ENCODE measurements at regions not wholly inside any gene's neighbourhood (a gene's known extent, or its start where the extent isn't known, plus 50 kb on each side); places are given as distances from the start of the nearest gene placed in this dataset.

DNA sequence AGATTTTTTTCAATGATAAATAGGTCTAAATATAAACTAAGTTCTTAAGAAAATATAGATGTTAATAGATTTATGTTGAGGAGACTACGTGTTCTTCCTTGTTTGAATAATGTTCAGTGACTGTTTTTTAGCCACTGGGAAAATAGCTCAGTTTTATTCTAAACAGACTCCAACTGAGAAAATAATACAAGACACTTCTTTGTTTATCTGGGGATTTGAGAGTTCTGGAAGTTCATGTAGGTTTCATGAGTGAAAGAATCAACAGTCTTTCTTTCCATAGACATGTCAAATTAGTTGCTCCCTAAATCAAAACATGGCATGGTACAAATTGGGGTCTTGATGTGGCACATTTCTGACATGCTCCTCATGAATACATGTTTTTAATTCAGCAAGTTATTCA is 177.7 kb downstream of the MREG start:
- H3K4me2 ChIP-seq (ENCODE audit: low read depth, low read length), result no peak overlapping the region
- no peaks in the 10 kb centered on the region for H3K79me2 ChIP-seq (ENCODE audit: insufficient read depth, low read length)
- H2AFZ ChIP-seq (ENCODE audit: low read length), result peak overlapping the region; percentile 20
- ATAC-seq (no peak), DNase-seq (ENCODE audit: low spot score) (no peak), FAIRE-seq (no peak)
- CTCF ChIA-PET (ENCODE audit: low intra/inter-chr PET ratio, low total read pairs), result no interaction called here
- H3K27ac ChIP-seq (ENCODE audit: extremely low read length, insufficient read depth, low read length), result peak overlapping the region; percentile 17
- H3K9me3 ChIP-seq (ENCODE audit: low read length), result no peaks in the 10 kb centered on the region
- POLR2A ChIA-PET, result interaction anchor here (1.6 kb wide), 1 partner anchor 154 kb away, joined by 3 read pairs; no protein-coding TSS in a partner anchor
- no peak overlapping the region for H3K4me3 ChIP-seq (replicated peaks in 1 of 3; ENCODE audit: insufficient read depth in 1 of 3, low read depth in 2 of 3, low read length in 3 of 3)
- peaks cover 81% of the 10 kb centered on the region for H3K4me1 ChIP-seq (ENCODE audit: insufficient read depth, low read length)
- H3K36me3 ChIP-seq (replicated peaks in 1 of 2; ENCODE audit: control insufficient read depth in 1 of 2, insufficient read depth in 2 of 2, low read length in 2 of 2), result no peaks in the 10 kb centered on the region
- no TSS peak for BruUV-seq (replicated peaks)
- 92% methylated on average over 1 of the region's 1 CpG for WGBS (ENCODE audit: low lambda C conversion rate)
- in situ Hi-C loops (cut with HindIII; ENCODE audit: extremely low pct_ligation_motif_present, low pct_unique_long_range_greater_than_20kb) (no loop called here), intact Hi-C loops (cut with micrococcal nuclease; ENCODE audit: unreplicated experiment) (no loop called here)
- H3K27me3 ChIP-seq (ENCODE audit: control insufficient read depth in 1 of 2, insufficient read depth in 2 of 2, low read length in 2 of 2), result no peaks in the 10 kb centered on the region
- H4K20me1 ChIP-seq (ENCODE audit: insufficient read depth, low read length), result no peaks in the 10 kb centered on the region
- TF ChIP-seq ERF (CRISPR knock-in tag; IDR thresholded peaks at IDR 0.05) (no peak), HMG20A (CRISPR knock-in tag; IDR thresholded peaks at IDR 0.05; ENCODE audit: borderline replicate concordance) (0 out of 2 replicates have a peak, but pooled peaks have one; percentile 2), MLXIP (CRISPR knock-in tag; IDR thresholded peaks at IDR 0.05; ENCODE audit: borderline replicate concordance) (0 out of 2 replicates have a peak, but pooled peaks have one; percentile 51)
- no peak overlapping the region for H3K9ac ChIP-seq (ENCODE audit: insufficient read depth, low read depth, low read length)

DNA sequence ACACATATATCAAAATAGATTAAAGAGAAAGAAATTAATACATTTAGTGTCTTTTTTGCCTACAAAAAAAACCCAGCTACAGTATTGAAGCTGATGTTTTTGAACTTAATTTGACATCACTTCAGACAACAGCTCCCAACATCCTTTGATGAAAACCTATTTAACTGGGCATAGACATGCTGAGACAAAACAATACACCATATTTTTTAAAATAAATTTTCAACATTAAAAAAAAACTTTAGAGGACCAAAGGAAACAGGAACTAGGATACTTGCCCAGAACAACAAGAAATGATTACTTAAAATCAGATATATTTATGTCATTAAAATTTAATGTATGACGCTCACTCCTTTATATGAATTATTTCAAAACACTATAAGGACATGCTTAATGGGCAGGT is 178.1 kb downstream of the MREG start:
- no peak overlapping the region for H2AFZ ChIP-seq (ENCODE audit: low read length)
- H3K79me2 ChIP-seq (ENCODE audit: insufficient read depth, low read length), result no peaks in the 10 kb centered on the region
- ChIA-PET POLR2A (no interaction called here), CTCF (ENCODE audit: low intra/inter-chr PET ratio, low total read pairs) (no interaction called here)
- WGBS (ENCODE audit: low lambda C conversion rate), result 97% methylated on average over 1 of the region's 1 CpG
- no peaks in the 10 kb centered on the region for H3K36me3 ChIP-seq (replicated peaks in 1 of 2; ENCODE audit: control insufficient read depth in 1 of 2, insufficient read depth in 2 of 2, low read length in 2 of 2)
- no peak for DNase-seq (ENCODE audit: low spot score)
- in situ Hi-C loops (cut with HindIII; ENCODE audit: extremely low pct_ligation_motif_present, low pct_unique_long_range_greater_than_20kb), result no loop called here
- no peak for ATAC-seq
- no TSS peak for BruUV-seq (replicated peaks)
- no peaks in the 10 kb centered on the region for H3K27me3 ChIP-seq (ENCODE audit: control insufficient read depth in 1 of 2, insufficient read depth in 2 of 2, low read length in 2 of 2)
- FAIRE-seq, result no peak
- no peaks in the 10 kb centered on the region for H3K9me3 ChIP-seq (ENCODE audit: low read length)
- no peaks in the 10 kb centered on the region for H4K20me1 ChIP-seq (ENCODE audit: insufficient read depth, low read length)
- H3K4me3 ChIP-seq (replicated peaks in 1 of 3; ENCODE audit: insufficient read depth in 1 of 3, low read depth in 2 of 3, low read length in 3 of 3), result no peak overlapping the region
- no peak overlapping the region for H3K4me2 ChIP-seq (ENCODE audit: low read depth, low read length)
- intact Hi-C loops (cut with micrococcal nuclease; ENCODE audit: unreplicated experiment), result no loop called here
- H3K4me1 ChIP-seq (ENCODE audit: insufficient read depth, low read length), result peaks cover 83% of the 10 kb centered on the region
- H3K9ac ChIP-seq (ENCODE audit: insufficient read depth, low read depth, low read length), result no peak overlapping the region
- TF ChIP-seq MAFG (CRISPR knock-in tag; IDR thresholded peaks at IDR 0.05) (no peak), HMG20A (CRISPR knock-in tag; IDR thresholded peaks at IDR 0.05; ENCODE audit: borderline replicate concordance) (peak; percentile 22; the same call in 1 of the 2 replicates)
- H3K27ac ChIP-seq (ENCODE audit: extremely low read length, insufficient read depth, low read length), result no peak overlapping the region

All from HepG2 (cell line).